Pancreas (tissue), 10 donors: ENCODE measurements at regions not wholly inside any gene's neighbourhood (a gene's known extent, or its start where the extent isn't known, plus 50 kb on each side); places are given as distances from the start of the nearest gene placed in this dataset.

Experiments used
- ATAC-seq, 4 donors: fragments of 200-7000 bp; cut with Tn5 transposase; one replicate each; pipeline versions ENCODE4 v1.8.0 to v1.9.1; 2020; ENCODE audit warnings: mild to moderate bottlenecking in 4 of 4, moderate library complexity in 4 of 4
- DNase-seq, 6 donors: peaks; one replicate each; pipeline ENCODE4 v3.0.0-alpha.2; 2020
- FAIRE-seq: peaks from 2 replicates; lab custom pipeline; 2012; peaks lifted over from hg19 to GRCh38; lab: Jason Lieb, UNC
- H3K27ac ChIP-seq, 4 donors: fragments of 200-600 bp; sonication (generic); 1 replicate in 3 of 4; 2 replicates in 1 of 4; pipeline versions ENCODE4 v1.5.0 to v1.8.0; 2020
- H3K27me3 ChIP-seq, 4 donors: fragments of 200-600 bp; one replicate each; pipeline ENCODE4 v1.8.0; 2021
- H3K36me3 ChIP-seq, 3 donors: fragments of 200-600 bp; sonication (generic) in 1 of 3; one replicate each; pipeline versions ENCODE4 v1.5.0 to v1.8.0; 2020 to 2021
- H3K4me1 ChIP-seq, 3 donors: fragments of 200-600 bp; one replicate each; pipeline ENCODE4 v1.8.0; 2021
- H3K4me3 ChIP-seq, 4 donors: fragments of 200-600 bp; sonication (generic) in 2 of 4; one replicate each; pipeline versions ENCODE4 v1.5.0 to v1.8.0; 2020 to 2021
- H3K9me3 ChIP-seq, 4 donors: fragments of 200-600 bp; one replicate each; pipeline ENCODE4 v1.8.0; 2021
- CTCF ChIP-seq, 4 donors: fragments of 200-600 bp; sonication (generic) in 3 of 4; IDR thresholded peaks; one replicate each; pipeline versions ENCODE4 v1.5.0 to v1.8.0; 2021; ENCODE audit warnings: antibody characterized with exemption in 4 of 4
- WGBS, 2 donors: extraction: QIAGEN DNeasy Blood & Tissue Kit; methylation state at CpG; one replicate each; pipeline ENCODE4 v1.1.7; 2013; 5-methylcytosine and 5-hydroxymethylcytosine counted together
- intact Hi-C, 3 donors: fragments of 100-400 bp; cut with DNase I; formaldehyde crosslinking; loops; one replicate each; pipeline versions ENCODE4 v1.11.1 to v1.14.2; 2022
- donor health status: healthy with polysubstance abuse.
- donor health status: DM: no; HTN: no; CAD: no; lungs with moderate emphysema.
- donor health status: DM: no; HTN: no; CAD: no.
- donor health status: control.
- donor health status: control.
- donor health status: Bipolar disorder and iron deficiency.
- donor health status: DM: yes; HTN: yes; CAD: no.
- donor health status: DM: no; HTN: no; CAD: no.
- donor health status: DM: no; HTN: no; CAD: no.
- donor health status: DM: yes; HTN: yes; CAD: no.

GRCh38 chr2:236705295-236706105 lies 135.9 kb downstream of the ACKR3 start:
- Histone ChIP-seq H3K27me3 (no peaks in the 10 kb centered on the region), H3K4me1 (peaks cover 4 to 8% (median 6%) of the 10 kb centered on the region in 3 donors), H3K36me3 (no peaks in the 10 kb centered on the region), H3K27ac (no peak overlapping the region), H3K4me3 (no peak overlapping the region), H3K9me3 (no peaks in the 10 kb centered on the region)
- DNase-seq = peak in 1 of 6 donors; percentile 5
- intact Hi-C loops = no loop called here
- ATAC-seq = peak in 1 of 4 donors; percentile 11
- 84 to 89% methylated on average over 12 of the region's 12 CpGs for WGBS, 2 donors
- TF ChIP-seq CTCF (IDR thresholded peaks at IDR 0.05) = no peak
- no peak for FAIRE-seq

GRCh38 chr2:236706288-236706687 lies 136.7 kb downstream of the ACKR3 start:
- 23 to 24% methylated on average over 7 of the region's 7 CpGs for WGBS, 2 donors
- Histone ChIP-seq H3K4me1 (peaks cover 4 to 8% (median 6%) of the 10 kb centered on the region in 3 donors), H3K9me3 (no peaks in the 10 kb centered on the region), H3K27ac (no peak overlapping the region), H3K27me3 (no peaks in the 10 kb centered on the region), H3K4me3 (no peak overlapping the region), H3K36me3 (no peaks in the 10 kb centered on the region)
- DNase-seq (peak in 5 of 6 donors; percentile 25 to 73 (median 70)), FAIRE-seq (no peak), ATAC-seq (peak in 3 of 4 donors; percentile 23 to 42 (median 28))
- TF ChIP-seq CTCF (IDR thresholded peaks at IDR 0.05) = no peak
- intact Hi-C loops = no loop called here

GRCh38 chr2:236706803-236707202 lies 137.2 kb downstream of the ACKR3 start:
- no peaks in the 10 kb centered on the region for H3K9me3 ChIP-seq
- FAIRE-seq (no peak), DNase-seq (no peak), ATAC-seq (no peak)
- H3K27ac ChIP-seq = no peak overlapping the region
- H3K4me1 ChIP-seq = peaks cover 4 to 8% (median 6%) of the 10 kb centered on the region in 3 donors
- no peaks in the 10 kb centered on the region for H3K27me3 ChIP-seq
- no peaks in the 10 kb centered on the region for H3K36me3 ChIP-seq
- TF ChIP-seq CTCF (IDR thresholded peaks at IDR 0.05) = no peak
- H3K4me3 ChIP-seq = no peak overlapping the region
- intact Hi-C loops = no loop called here

GRCh38 chr2:236711440-236711839 lies 141.8 kb downstream of the ACKR3 start:
- H3K27ac ChIP-seq = no peak overlapping the region
- no peak for DNase-seq
- 85% methylated on average over 2 of the region's 2 CpGs for WGBS, 2 donors

More at GRCh38 chr2:236711440-236711839, 141.8 kb downstream of the ACKR3 start:
- H3K9me3 ChIP-seq = no peaks in the 10 kb centered on the region
- no peak overlapping the region for H3K4me3 ChIP-seq
- TF ChIP-seq CTCF (IDR thresholded peaks at IDR 0.05) = no peak
- H3K4me1 ChIP-seq = no peaks in the 10 kb centered on the region
- no peak for FAIRE-seq
- intact Hi-C loops = no loop called here
- peak in 2 of 4 donors; percentile 36 to 61 for ATAC-seq
- no peaks in the 10 kb centered on the region for H3K27me3 ChIP-seq
- H3K36me3 ChIP-seq = no peaks in the 10 kb centered on the region
